Hepatocyte (in vitro differentiated cells): ENCODE measurements at regions not wholly inside any gene's neighbourhood (a gene's known extent, or its start where the extent isn't known, plus 50 kb on each side); places are given as distances from the start of the nearest gene placed in this dataset.

Source experiments
- CTCF ChIP-seq: fragments of 200-600 bp; sonication (generic); IDR thresholded peaks from 2 replicates; pipeline ENCODE4 v1.5.1; 2016; ENCODE audit warnings: antibody characterized with exemption, mild to moderate bottlenecking; ENCODE audit not compliant: poor library complexity
- EZH2 ChIP-seq: fragments of 200-600 bp; sonication (generic); IDR thresholded peaks from 2 replicates; pipeline ENCODE4 v1.6.1; 2016; ENCODE audit warnings: antibody characterized with exemption, mild to moderate bottlenecking, borderline replicate concordance
- EZH2phosphoT487 ChIP-seq: fragments of 200-600 bp; sonication (generic); IDR thresholded peaks from one replicate; pipeline ENCODE4 v1.6.1; 2018; ENCODE audit warnings: antibody characterized with exemption, mild to moderate bottlenecking, low read depth, moderate library complexity; ENCODE audit not compliant: unreplicated experiment, severe bottlenecking

GRCh38 chr16:6209355-6209930, 1111.8 kb upstream of the EEF2KMT start:
- no peak for TF ChIP-seq CTCF
- no peak for TF ChIP-seq EZH2
- no peak for TF ChIP-seq EZH2phosphoT487
